ENCODE measurements at regions not wholly inside any gene's neighbourhood (a gene's known extent, or its start where the extent isn't known, plus 50 kb on each side); places are given as distances from the start of the nearest gene placed in this dataset.

GRCh38 chr3:65030847-65031463, 343.2 kb upstream of the ADAMTS9 start:
- TF ChIP-seq CTCF (IDR thresholded peaks at IDR 0.05; ENCODE audit: insufficient read depth, low read depth, low read length) (no peak), EZH2 (IDR thresholded peaks at IDR 0.05; ENCODE audit: insufficient read depth, low read length) (no peak)
